SK-N-SH treated with all-trans-retinoic acid at 6 μM for 48 hours (cell line): ENCODE measurements at regions not wholly inside any gene's neighbourhood (a gene's known extent, or its start where the extent isn't known, plus 50 kb on each side); places are given as distances from the start of the nearest gene placed in this dataset.

Experiments used
- ATAC-seq: fragments of 200-7000 bp; cut with Tn5 transposase; 3 replicates; pipeline ENCODE4 v1.9.1; 2020; ENCODE audit warnings: mild to moderate bottlenecking, moderate library complexity
- ARNTL ChIP-seq: fragments of 450-650 bp; formaldehyde crosslinking; IDR thresholded peaks from 2 replicates; pipeline ENCODE4 v1.5.0; 2020; ENCODE audit warnings: low read depth, mild to moderate bottlenecking, moderate library complexity, borderline replicate concordance
- CREB5 ChIP-seq: fragments of 250-450 bp; sonication (Bioruptor Pico); IDR thresholded peaks from 2 replicates; pipeline ENCODE4 v1.5.1; 2020; ENCODE audit warnings: low read depth, mild to moderate bottlenecking, moderate library complexity
- CSDC2 ChIP-seq: fragments of 250-450 bp; sonication (Bioruptor Pico); IDR thresholded peaks from 2 replicates; pipeline ENCODE4 v1.5.0; 2020; ENCODE audit warnings: mild to moderate bottlenecking, moderate library complexity
- CSRNP3 ChIP-seq: fragments of 250-450 bp; sonication (Bioruptor Pico); IDR thresholded peaks from 2 replicates; pipeline ENCODE4 v1.5.1; 2021; ENCODE audit warnings: mild to moderate bottlenecking, moderate library complexity
- ESRRG ChIP-seq: fragments of 250-450 bp; sonication (Bioruptor Pico); IDR thresholded peaks from 2 replicates; pipeline ENCODE4 v1.6.1; 2021; ENCODE audit warnings: mild to moderate bottlenecking
- ISL1 ChIP-seq: fragments of 250-450 bp; sonication (Bioruptor Pico); IDR thresholded peaks from 2 replicates; pipeline ENCODE4 v2.1.2; 2022; ENCODE audit warnings: mild to moderate bottlenecking, moderate library complexity
- OSR1 ChIP-seq: fragments of 250-450 bp; sonication (Bioruptor Pico); IDR thresholded peaks from 2 replicates; pipeline ENCODE4 v1.8.0; 2022; ENCODE audit warnings: moderate library complexity, mild to moderate bottlenecking, inconsistent platforms
- PATZ1 ChIP-seq: fragments of 250-450 bp; sonication (Bioruptor Pico); IDR thresholded peaks from 2 replicates; pipeline ENCODE4 v1.8.0; 2020; ENCODE audit warnings: mild to moderate bottlenecking, moderate library complexity, borderline replicate concordance
- POU6F1 ChIP-seq: fragments of 250-450 bp; sonication (Bioruptor Pico); IDR thresholded peaks from 2 replicates; pipeline ENCODE4 v1.8.0; 2021; ENCODE audit warnings: low read depth, mild to moderate bottlenecking, moderate library complexity, borderline replicate concordance
- PPARA ChIP-seq: fragments of 250-450 bp; sonication (Bioruptor Pico); IDR thresholded peaks from 2 replicates; pipeline ENCODE4 v1.5.0; 2020; ENCODE audit warnings: mild to moderate bottlenecking, borderline replicate concordance
- RARB ChIP-seq: fragments of 250-450 bp; sonication (Bioruptor Pico); IDR thresholded peaks from 2 replicates; pipeline ENCODE4 v1.8.0; 2021; ENCODE audit warnings: mild to moderate bottlenecking, moderate library complexity
- TCF4 ChIP-seq: fragments of 250-450 bp; sonication (Bioruptor Pico); IDR thresholded peaks from 2 replicates; pipeline ENCODE4 v1.8.0; 2021; ENCODE audit warnings: mild to moderate bottlenecking, moderate library complexity, borderline replicate concordance
- TOX ChIP-seq: fragments of 250-450 bp; sonication (Bioruptor Pico); IDR thresholded peaks from 2 replicates; pipeline ENCODE4 v1.8.0; 2021; ENCODE audit warnings: mild to moderate bottlenecking, moderate library complexity, borderline replicate concordance
- TSHZ2 ChIP-seq: fragments of 250-450 bp; sonication (Bioruptor Pico); IDR thresholded peaks from 2 replicates; pipeline ENCODE4 v1.5.0; 2020; ENCODE audit warnings: mild to moderate bottlenecking, moderate library complexity
- ZC3H10 ChIP-seq: fragments of 250-450 bp; sonication (Bioruptor Pico); IDR thresholded peaks from 2 replicates; pipeline ENCODE4 v1.5.1; 2021; ENCODE audit warnings: mild to moderate bottlenecking, moderate library complexity
- ZFP3 ChIP-seq: fragments of 250-450 bp; sonication (Bioruptor Pico); IDR thresholded peaks from 2 replicates; pipeline ENCODE4 v1.5.0; 2020; ENCODE audit warnings: mild to moderate bottlenecking, moderate library complexity
- ZNF565 ChIP-seq: fragments of 450-650 bp; formaldehyde crosslinking; conservative IDR thresholded peaks from 2 replicates; pipeline ENCODE4 v1.5.0; 2020; ENCODE audit warnings: low read depth, mild to moderate bottlenecking, moderate library complexity
- ZNF70 ChIP-seq: fragments of 450-650 bp; formaldehyde crosslinking; IDR thresholded peaks from 2 replicates; pipeline ENCODE4 v1.5.0; 2020; ENCODE audit warnings: mild to moderate bottlenecking, moderate library complexity

- TF ChIP-seq CREB5 (CRISPR knock-in tag) (no peak), TCF4 (CRISPR knock-in tag) (no peak), CSDC2 (CRISPR knock-in tag) (no peak)
Measured at GRCh38 chr4:133938061-133938460, 263.5 kb downstream of the PABPC4L start (continued).

GRCh38 chr4:133929531-133930239 lies 271.9 kb downstream of the PABPC4L start:
- TF ChIP-seq TOX (CRISPR knock-in tag) (no peak), RARB (CRISPR knock-in tag) (no peak), TSHZ2 (CRISPR knock-in tag) (no peak), OSR1 (CRISPR knock-in tag) (no peak), ARNTL (CRISPR knock-in tag) (no peak), CSRNP3 (CRISPR knock-in tag) (no peak), ESRRG (CRISPR knock-in tag) (no peak), ZC3H10 (no peak), CSDC2 (CRISPR knock-in tag) (no peak), PATZ1 (CRISPR knock-in tag) (no peak), CREB5 (CRISPR knock-in tag) (no peak), PPARA (CRISPR knock-in tag) (no peak), ZFP3 (CRISPR knock-in tag) (no peak), TCF4 (CRISPR knock-in tag) (no peak), ISL1 (no peak), ZNF565 (no peak), POU6F1 (CRISPR knock-in tag) (no peak), ZNF70 (no peak)
- ATAC-seq = no peak
